ENCODE measurements at regions not wholly inside any gene's neighbourhood (a gene's known extent, or its start where the extent isn't known, plus 50 kb on each side); places are given as distances from the start of the nearest gene placed in this dataset.
"Not testable (repeated sequence)": the region's sequence is repeated elsewhere in the genome, so short reads cannot be mapped to it uniquely, and the experiment has no call there.

DNA sequence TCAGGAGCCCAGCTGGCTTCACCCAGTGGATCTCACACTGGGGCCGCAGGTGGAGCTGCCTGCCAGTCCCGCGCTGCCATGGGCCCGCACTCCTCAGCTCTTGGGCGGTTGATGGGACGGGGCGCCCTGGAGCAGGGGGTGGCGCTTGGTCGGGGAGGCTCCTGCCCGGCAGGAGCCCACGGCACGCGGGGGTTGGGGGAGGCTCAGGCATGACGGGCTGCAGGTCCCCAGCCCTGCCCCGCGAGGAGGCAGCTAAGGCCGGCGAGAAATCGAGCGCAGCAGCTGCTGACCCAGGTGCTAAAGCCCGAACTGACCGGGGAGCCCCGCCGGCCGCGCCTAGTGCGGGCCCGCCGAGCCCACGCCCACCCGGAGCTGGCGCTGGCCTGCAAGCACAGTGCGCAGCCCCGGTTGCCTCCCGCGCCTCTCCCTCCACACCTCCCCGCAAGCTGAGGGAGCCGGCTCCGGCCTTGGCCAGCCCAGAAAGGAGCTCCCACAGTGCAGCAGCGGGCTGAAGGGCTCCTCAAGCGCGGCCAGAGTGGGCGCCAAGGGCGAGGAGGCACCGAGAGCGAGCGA, 109.7 kb upstream of the SLC39A10 start:
- not testable (repeated sequence) for TF ChIP-seq EZH2phosphoT487 (IDR thresholded peaks at IDR 0.05; ENCODE audit: borderline replicate concordance, low read length)
- TF ChIP-seq, protein P1, sequence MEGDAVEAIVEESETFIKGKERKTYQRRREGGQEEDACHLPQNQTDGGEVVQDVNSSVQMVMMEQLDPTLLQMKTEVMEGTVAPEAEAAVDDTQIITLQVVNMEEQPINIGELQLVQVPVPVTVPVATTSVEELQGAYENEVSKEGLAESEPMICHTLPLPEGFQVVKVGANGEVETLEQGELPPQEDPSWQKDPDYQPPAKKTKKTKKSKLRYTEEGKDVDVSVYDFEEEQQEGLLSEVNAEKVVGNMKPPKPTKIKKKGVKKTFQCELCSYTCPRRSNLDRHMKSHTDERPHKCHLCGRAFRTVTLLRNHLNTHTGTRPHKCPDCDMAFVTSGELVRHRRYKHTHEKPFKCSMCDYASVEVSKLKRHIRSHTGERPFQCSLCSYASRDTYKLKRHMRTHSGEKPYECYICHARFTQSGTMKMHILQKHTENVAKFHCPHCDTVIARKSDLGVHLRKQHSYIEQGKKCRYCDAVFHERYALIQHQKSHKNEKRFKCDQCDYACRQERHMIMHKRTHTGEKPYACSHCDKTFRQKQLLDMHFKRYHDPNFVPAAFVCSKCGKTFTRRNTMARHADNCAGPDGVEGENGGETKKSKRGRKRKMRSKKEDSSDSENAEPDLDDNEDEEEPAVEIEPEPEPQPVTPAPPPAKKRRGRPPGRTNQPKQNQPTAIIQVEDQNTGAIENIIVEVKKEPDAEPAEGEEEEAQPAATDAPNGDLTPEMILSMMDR (conservative IDR thresholded peaks at IDR 0.05; ENCODE audit: low read depth, low read length): not testable (repeated sequence)
